B cell (primary cell): ENCODE measurements at regions not wholly inside any gene's neighbourhood (a gene's known extent, or its start where the extent isn't known, plus 50 kb on each side); places are given as distances from the start of the nearest gene placed in this dataset.

Experiments
- ATAC-seq: fragments of 200-7000 bp; cut with Tn5 transposase; one replicate; pipeline ENCODE4 v1.10.0; 2021; ENCODE audit warnings: low read depth, mild to moderate bottlenecking, moderate number of reproducible peaks, moderate library complexity
- CTCF ChIA-PET: fragments of 350-600 bp; sonication (Branson Sonifier 250); formaldehyde crosslinking; loops from one replicate; lab custom pipeline; 2021; ENCODE audit warnings: antibody characterized with exemption, inconsistent platforms; lab: Charles Lee
- POLR2A ChIA-PET: fragments of 350-600 bp; sonication (Branson Sonifier 250); formaldehyde crosslinking; loops from one replicate; lab custom pipeline; 2021; ENCODE audit warnings: antibody characterized with exemption; lab: Charles Lee
- DNase-seq: peaks from one replicate; pipeline ENCODE4 v3.0.0; 2013
- H2AFZ ChIP-seq: 2 replicates; pipeline ENCODE4 v1.6.1; 2012; ENCODE audit warnings: mild to moderate bottlenecking, low read depth, low read length; ENCODE audit not compliant: insufficient read depth, poor library complexity, severe bottlenecking
- H3K27ac ChIP-seq, 2 donors: 1 replicate in 1 of 2; 2 replicates in 1 of 2; pipeline ENCODE4 v1.5.1; 2012 to 2013; ENCODE audit warnings: low read length in 2 of 2, mild to moderate bottlenecking in 2 of 2, moderate library complexity in 1 of 2
- H3K27me3 ChIP-seq, 4 experiments: fragments of 200-600 bp in 1 of 4; sonication (generic) in 1 of 4; replicated peaks in 1 of 4; 1 replicate in 2 of 4; 2 replicates in 2 of 4; pipeline versions ENCODE4 v1.6.1 to v1.7.0; 2013 to 2016; ENCODE audit warnings: low read length in 3 of 4, mild to moderate bottlenecking in 2 of 4, mixed read lengths in 1 of 4, moderate library complexity in 1 of 4; ENCODE audit not compliant: insufficient read depth in 4 of 4, control insufficient read depth in 3 of 4; ENCODE audit errors: control extremely low read depth in 1 of 4
- H3K36me3 ChIP-seq, 2 experiments: replicated peaks in 1 of 2; 1 replicate in 1 of 2; 2 replicates in 1 of 2; pipeline versions ENCODE4 v1.6.1 to v1.7.1; 2013; ENCODE audit warnings: low read length in 1 of 2; ENCODE audit not compliant: insufficient read depth in 2 of 2, control insufficient read depth in 1 of 2; ENCODE audit errors: control extremely low read depth in 1 of 2, extremely low read depth in 1 of 2
- H3K4me1 ChIP-seq, 2 donors: fragments of 200-600 bp in 1 of 2; sonication (generic) in 1 of 2; 1 replicate in 1 of 2; 2 replicates in 1 of 2; pipeline versions ENCODE4 v1.5.1 to v1.6.1; 2013 to 2017; ENCODE audit warnings: low read length in 2 of 2; ENCODE audit not compliant: control insufficient read depth in 2 of 2, insufficient read depth in 2 of 2
- H3K4me2 ChIP-seq: replicated peaks from 2 replicates; pipeline ENCODE3; 2012; ENCODE audit warnings: mild to moderate bottlenecking, low read depth, low read length; ENCODE audit not compliant: poor library complexity, severe bottlenecking
- H3K4me3 ChIP-seq, 5 experiments: fragments of 200-600 bp in 1 of 5; sonication (generic) in 1 of 5; 1 replicate in 3 of 5; 2 replicates in 2 of 5; pipeline versions ENCODE4 v1.5.1 to v1.7.0; 2011 to 2016; ENCODE audit warnings: low read length in 4 of 5, mild to moderate bottlenecking in 4 of 5, low read depth in 2 of 5, control low read depth in 1 of 5, moderate library complexity in 1 of 5; ENCODE audit not compliant: insufficient read depth in 1 of 5; ENCODE audit errors: control extremely low read depth in 1 of 5, extremely low read depth in 1 of 5
- H3K79me2 ChIP-seq: fragments of 200-600 bp; sonication (generic); one replicate; pipeline ENCODE4 v1.6.0; 2016; ENCODE audit warnings: low read length; ENCODE audit not compliant: control insufficient read depth, insufficient read depth
- H3K9ac ChIP-seq: fragments of 200-600 bp; sonication (generic); 2 replicates; pipeline ENCODE4 v1.6.1; 2017; ENCODE audit warnings: mild to moderate bottlenecking, low read length, moderate library complexity
- H3K9me3 ChIP-seq, 3 donors: one replicate each; pipeline versions ENCODE4 v1.6.1 to v1.7.1; 2013; ENCODE audit warnings: low read length in 2 of 3; ENCODE audit not compliant: control insufficient read depth in 2 of 3, insufficient read depth in 1 of 3; ENCODE audit errors: control extremely low read depth in 1 of 3
- H4K20me1 ChIP-seq: 2 replicates; pipeline ENCODE4 v1.6.0; 2012; ENCODE audit warnings: mild to moderate bottlenecking, low read length; ENCODE audit not compliant: insufficient read depth, control insufficient read depth, poor library complexity, severe bottlenecking
- H3K27ac Mint-ChIP-seq: one replicate; pipeline ENCODE4 v1.8.0; 2021; ENCODE audit warnings: mixed read lengths
- H3K27me3 Mint-ChIP-seq: one replicate; pipeline ENCODE4 v1.8.0; 2021; ENCODE audit warnings: mixed read lengths
- H3K4me1 Mint-ChIP-seq: one replicate; pipeline ENCODE4 v1.8.0; 2021; ENCODE audit warnings: mixed read lengths
- H3K4me3 Mint-ChIP-seq: one replicate; pipeline ENCODE4 v1.8.0; 2021; ENCODE audit warnings: mixed read lengths
- H3K9me3 Mint-ChIP-seq: one replicate; pipeline ENCODE4 v1.8.0; 2022; ENCODE audit warnings: mixed read lengths; ENCODE audit not compliant: insufficient read depth
- EZH2 ChIP-seq: IDR thresholded peaks from 2 replicates; pipeline ENCODE4 v1.6.1; 2012; ENCODE audit warnings: borderline replicate concordance, low read depth, mild to moderate bottlenecking, moderate library complexity, low read length; ENCODE audit not compliant: insufficient read depth, poor library complexity, severe bottlenecking
- WGBS: methylation state at CpG from one replicate; pipeline ENCODE4 v1.1.5; 2013; ENCODE audit warnings: missing lambda C conversion rate; ENCODE audit not compliant: insufficient coverage; 5-methylcytosine and 5-hydroxymethylcytosine counted together
- intact Hi-C: fragments of 100-400 bp; cut with micrococcal nuclease; formaldehyde crosslinking; loops from one replicate; pipeline ENCODE4 v1.10.0; 2022
- TF ChIP-seq, protein P1 (sequence below): fragments of 200-600 bp; IDR thresholded peaks from one replicate; pipeline ENCODE4 v1.8.0; 2022; ENCODE audit warnings: antibody characterized with exemption, mild to moderate bottlenecking

DNA sequence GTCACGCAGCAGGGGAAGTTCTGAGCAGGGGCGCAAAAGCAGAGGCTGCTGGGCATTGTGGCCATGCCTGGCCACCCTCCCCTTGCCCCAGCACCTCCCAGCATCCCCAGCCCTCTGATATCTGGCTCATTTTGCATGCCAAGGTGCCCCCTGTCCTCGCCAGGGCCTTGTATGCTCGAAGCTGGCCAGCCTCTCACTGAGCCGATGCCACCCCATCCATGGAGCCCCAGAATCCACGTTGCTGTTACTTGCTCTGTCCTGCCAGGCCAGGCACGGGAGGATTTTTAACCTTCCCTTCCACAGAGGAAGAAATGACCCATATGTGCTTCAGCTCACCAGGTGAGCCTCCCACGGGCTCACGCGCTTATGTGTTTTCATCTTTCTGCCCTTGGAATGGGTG lies 413.4 kb downstream of the BCL11B start:
- TF ChIP-seq, protein P1, sequence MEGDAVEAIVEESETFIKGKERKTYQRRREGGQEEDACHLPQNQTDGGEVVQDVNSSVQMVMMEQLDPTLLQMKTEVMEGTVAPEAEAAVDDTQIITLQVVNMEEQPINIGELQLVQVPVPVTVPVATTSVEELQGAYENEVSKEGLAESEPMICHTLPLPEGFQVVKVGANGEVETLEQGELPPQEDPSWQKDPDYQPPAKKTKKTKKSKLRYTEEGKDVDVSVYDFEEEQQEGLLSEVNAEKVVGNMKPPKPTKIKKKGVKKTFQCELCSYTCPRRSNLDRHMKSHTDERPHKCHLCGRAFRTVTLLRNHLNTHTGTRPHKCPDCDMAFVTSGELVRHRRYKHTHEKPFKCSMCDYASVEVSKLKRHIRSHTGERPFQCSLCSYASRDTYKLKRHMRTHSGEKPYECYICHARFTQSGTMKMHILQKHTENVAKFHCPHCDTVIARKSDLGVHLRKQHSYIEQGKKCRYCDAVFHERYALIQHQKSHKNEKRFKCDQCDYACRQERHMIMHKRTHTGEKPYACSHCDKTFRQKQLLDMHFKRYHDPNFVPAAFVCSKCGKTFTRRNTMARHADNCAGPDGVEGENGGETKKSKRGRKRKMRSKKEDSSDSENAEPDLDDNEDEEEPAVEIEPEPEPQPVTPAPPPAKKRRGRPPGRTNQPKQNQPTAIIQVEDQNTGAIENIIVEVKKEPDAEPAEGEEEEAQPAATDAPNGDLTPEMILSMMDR = no peak
- TF ChIP-seq EZH2 = no peak
- ATAC-seq (no peak), DNase-seq (no peak)
- Histone ChIP-seq H4K20me1 (no peaks in the 10 kb centered on the region), H3K4me1 (no peaks in the 10 kb centered on the region), H3K27ac (no peak overlapping the region), H3K36me3 (no peaks in the 10 kb centered on the region), H3K9me3 (peaks cover 0 to 34% (median 0%) of the 10 kb centered on the region in 3 donors), H3K4me2 (no peak overlapping the region), H3K4me3 (no peak overlapping the region), H3K27me3 (no peaks in the 10 kb centered on the region), H3K79me2 (no peaks in the 10 kb centered on the region), H3K9ac (no peak overlapping the region), H2AFZ (no peak overlapping the region)
- Mint-ChIP-seq H3K27ac (no peak overlapping the region), H3K4me1 (no peaks in the 10 kb centered on the region), H3K9me3 (peaks cover 2% of the 10 kb centered on the region), H3K4me3 (no peak overlapping the region), H3K27me3 (no peaks in the 10 kb centered on the region)
- ChIA-PET CTCF (no interaction called here), POLR2A (no interaction called here)
- intact Hi-C loops = no loop called here
- WGBS = 82% methylated on average over 9 of the region's 10 CpGs

DNA sequence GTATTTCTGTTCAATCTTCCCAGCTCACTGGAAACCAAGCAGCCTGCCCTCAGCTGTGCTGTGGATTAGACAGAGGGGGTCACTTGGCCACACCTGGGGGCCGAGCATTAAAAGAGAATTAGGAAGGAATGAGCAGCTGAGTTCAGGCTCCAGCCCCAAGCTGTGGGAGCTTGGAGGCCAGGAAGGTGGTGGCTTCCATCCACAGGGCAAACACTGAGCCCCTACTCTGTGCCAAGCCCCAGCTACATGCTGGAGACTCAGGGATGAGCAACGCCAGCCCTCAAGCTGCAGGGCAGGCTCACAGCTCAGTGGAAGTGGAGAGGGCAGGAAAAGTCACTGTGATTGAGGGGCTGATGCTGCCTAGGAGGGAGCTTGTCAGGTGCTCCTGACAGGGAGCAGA lies 412.7 kb downstream of the BCL11B start:
- intact Hi-C loops = no loop called here
- 67% methylated on average over 2 of the region's 2 CpGs for WGBS
- ChIA-PET POLR2A (no interaction called here), CTCF (no interaction called here)
- TF ChIP-seq EZH2 = no peak
- TF ChIP-seq, protein P1 = no peak
- H3K27ac Mint-ChIP-seq = no peak overlapping the region
- peaks cover 0 to 35% (median 0%) of the 10 kb centered on the region in 3 donors for H3K9me3 ChIP-seq
- DNase-seq = no peak
- H3K27me3 ChIP-seq = no peaks in the 10 kb centered on the region
- no peak overlapping the region for H3K9ac ChIP-seq
- no peak overlapping the region for H3K4me2 ChIP-seq
- H3K36me3 ChIP-seq = no peaks in the 10 kb centered on the region
- no peak for ATAC-seq
- H3K4me1 ChIP-seq = no peaks in the 10 kb centered on the region
- no peaks in the 10 kb centered on the region for H3K4me1 Mint-ChIP-seq
- peaks cover 2% of the 10 kb centered on the region for H3K9me3 Mint-ChIP-seq
- no peak overlapping the region for H3K4me3 ChIP-seq
- no peaks in the 10 kb centered on the region for H3K79me2 ChIP-seq
- H3K27ac ChIP-seq = no peak overlapping the region
- no peaks in the 10 kb centered on the region for H4K20me1 ChIP-seq
- no peaks in the 10 kb centered on the region for H3K27me3 Mint-ChIP-seq
- H3K4me3 Mint-ChIP-seq = no peak overlapping the region
- H2AFZ ChIP-seq = no peak overlapping the region
